GDM1 (cell line): ENCODE measurements at regions not wholly inside any gene's neighbourhood (a gene's known extent, or its start where the extent isn't known, plus 50 kb on each side); places are given as distances from the start of the nearest gene placed in this dataset.
A peak's percentile ranks its signal among the peaks of the same experiment; 100 is the strongest.

Experiments used
- DNase-seq: peaks from one replicate; lab custom pipeline; 2025; lab: John Stamatoyannopoulos, UW

DNA sequence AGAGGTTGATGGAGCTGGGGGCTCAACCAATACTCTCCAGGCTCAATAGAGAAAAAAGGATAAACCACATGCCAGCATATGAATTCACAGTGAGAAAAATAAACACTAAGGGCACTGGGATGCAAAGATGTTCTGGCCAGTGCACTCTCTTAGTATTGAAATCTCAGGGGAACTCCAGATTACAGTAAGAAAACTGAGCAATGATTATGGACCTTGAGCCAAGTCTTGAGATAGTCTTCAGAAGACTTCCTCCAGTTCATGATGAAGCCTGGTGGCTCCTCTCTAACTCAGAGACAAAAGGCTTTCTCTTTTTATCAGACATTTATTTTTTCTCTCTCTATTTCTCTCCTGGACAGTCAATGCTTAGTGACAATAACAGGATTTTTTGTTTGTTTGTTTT, 139.8 kb upstream of the SPEF2 start:
- no peak for DNase-seq

DNA sequence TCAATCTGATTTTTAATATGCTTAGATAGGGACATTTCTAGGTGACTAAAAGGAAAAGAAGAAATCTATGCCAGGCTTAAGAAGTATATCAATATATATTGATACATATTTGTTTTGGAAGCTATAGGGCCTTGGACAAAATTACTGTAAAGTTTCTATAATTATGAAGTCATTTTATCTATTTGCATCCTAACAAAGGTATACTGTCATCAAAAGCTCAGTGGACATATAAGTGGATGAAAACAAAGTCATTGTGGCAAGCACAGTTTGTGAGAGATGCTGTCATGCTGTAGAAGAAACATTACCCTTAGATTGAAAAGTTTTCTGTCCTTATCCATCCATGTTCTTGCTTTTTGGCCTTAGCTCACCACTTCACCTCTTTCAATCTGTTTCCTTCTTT, 140.3 kb upstream of the SPEF2 start:
- no peak for DNase-seq

DNA sequence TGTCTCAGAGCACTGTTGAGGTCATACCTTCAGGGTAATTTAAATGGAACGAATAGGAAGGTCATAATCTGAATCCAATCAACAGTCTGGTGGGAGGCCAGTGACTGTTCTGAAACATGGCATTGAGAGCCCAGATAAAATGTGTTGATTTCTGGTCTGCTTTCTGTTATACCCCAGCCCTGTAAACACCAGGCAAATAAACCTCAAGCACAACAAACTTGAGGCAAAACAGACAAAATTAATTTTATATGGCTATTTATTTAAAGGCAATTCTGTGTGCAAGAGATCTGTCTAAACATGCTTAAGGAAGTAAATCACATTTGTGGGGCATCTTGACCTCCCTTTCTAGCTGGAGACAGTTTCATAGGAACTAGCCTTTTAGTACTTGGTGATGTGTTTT, 140.9 kb upstream of the SPEF2 start:
- no peak for DNase-seq

DNA sequence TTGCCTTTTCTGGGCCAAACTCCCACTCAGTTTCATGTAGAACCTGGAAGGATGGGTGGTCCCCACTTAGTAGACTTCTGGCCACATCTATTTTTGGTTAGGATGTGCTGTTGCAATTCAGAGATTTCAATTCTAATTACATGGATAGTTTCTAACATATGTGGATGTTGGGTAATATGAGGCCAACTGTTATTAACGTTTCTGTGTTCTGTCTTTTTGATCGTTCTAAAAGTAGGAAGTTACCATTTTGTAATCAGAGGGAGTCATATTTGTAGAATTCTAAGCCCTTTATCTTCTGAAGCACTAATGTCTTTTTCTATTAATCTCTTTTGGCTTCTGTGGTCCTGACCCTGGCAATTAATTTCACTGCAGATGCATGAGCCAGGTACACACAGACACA, 141.6 kb upstream of the SPEF2 start:
- DNase-seq, result no peak

DNA sequence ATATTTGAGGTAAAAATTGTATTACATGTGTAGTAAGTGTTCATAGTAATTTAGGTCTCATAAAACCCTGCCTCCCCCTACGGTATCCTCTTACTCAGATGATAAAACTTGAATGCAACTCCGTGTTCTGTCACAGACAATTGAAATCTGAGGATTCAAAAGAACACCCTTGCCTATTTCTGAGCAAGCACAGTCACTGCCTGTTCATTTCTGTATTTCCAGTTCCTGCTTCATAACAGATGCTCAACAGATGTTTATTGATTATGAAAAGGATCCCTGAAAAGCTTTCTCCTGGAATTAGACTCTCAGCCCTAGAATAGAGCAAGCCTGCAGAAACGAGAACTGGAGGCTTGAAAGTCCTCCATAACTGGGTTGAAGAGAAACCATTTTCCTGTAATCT, 144.1 kb upstream of the SPEF2 start:
- no peak for DNase-seq

DNA sequence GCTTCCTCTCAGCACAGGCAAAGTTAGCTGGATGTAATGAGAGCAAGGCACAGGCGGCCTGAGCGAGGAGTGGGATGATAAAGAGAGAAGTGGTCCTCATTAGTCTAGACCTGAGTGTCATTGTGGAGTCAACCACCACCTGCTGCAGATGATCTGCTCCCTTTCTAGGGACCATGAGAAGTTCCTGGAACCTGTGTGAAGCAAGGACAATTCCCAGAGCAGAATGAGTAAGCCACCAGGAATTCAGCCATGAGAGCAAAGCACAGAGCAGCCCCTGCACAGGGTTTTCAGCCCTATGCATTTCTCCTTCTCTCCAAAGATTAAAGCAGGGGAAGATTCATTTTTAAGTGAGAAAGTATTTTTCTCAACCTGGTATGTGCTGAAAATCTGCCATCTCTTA, 146.8 kb upstream of the SPEF2 start:
- DNase-seq, result no peak

DNA sequence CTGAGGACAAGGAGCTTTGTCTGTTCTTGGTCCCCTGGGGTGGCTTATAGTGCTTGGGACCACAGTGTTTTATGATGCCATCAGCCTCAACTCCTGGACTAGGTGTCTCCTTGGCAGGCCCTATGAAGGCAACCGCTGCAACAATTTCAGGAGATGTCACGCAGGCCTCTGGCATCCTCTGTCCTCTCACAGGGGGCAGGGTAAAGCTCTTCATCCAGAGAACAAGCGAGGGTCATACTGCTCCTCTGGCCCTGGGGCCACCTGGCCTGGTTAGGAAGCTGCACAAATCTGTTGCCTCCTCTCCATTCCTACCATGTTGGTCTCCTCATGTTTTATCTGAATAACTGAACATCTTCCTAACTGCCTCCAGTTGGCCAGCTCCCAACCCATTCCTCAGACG, 148.9 kb upstream of the SPEF2 start:
- no peak for DNase-seq

DNA sequence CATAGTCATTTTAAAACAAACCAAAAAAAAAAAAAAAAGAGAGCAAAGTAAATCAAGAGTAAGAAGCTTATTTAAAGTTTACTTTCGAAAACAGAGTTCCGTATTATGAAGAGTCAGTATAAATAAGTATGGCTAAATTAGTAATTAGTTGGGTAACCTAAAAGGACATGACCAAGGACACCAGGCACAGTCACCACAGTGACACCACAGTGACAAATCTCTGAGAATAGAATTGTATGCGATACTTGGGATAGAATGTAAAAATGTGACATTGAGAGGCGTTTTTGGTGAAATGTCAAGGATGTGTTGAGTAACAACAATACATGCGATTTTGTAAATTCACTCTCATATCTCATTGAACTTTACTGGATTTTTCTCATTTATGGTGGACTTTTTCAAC, 150.9 kb upstream of the SPEF2 start:
- no peak for DNase-seq

DNA sequence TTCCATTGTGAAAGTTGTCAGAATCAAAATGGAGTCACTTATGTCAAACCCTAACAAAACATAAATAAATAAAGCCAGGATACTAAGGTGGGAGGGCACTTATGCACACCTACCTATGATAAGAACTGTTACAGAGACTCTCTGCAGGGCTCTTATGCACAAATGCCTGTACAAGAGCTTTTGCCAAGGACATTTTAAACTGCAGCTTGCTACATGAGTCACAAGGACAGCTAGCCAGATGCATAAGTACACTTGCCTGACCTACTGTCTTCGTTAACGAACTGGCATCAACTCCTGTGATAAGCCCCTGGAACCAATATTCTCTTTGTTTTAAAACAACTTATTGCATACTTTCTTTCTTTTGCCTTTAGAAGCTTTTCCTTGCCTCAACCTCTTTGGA, 152.9 kb upstream of the SPEF2 start:
- no peak for DNase-seq

DNA sequence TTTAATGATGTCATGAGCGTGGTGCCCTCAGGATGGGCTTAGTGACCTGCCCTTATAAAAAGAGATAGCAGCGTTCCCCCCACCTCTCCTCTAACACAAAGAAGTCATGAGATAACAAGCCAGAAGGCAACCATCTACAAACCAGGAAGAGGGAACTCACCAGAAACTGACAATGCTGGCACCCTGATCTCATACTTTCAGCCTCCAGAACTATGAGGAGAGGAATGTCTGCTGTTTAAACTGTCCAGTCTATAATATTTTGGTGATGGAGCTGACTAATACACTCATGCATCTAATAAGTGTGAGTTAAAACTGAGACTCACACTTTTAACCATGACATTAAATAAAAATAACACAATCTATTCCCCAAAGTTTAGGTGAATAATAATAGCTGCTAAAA, 156.1 kb upstream of the SPEF2 start:
- no peak for DNase-seq

DNA sequence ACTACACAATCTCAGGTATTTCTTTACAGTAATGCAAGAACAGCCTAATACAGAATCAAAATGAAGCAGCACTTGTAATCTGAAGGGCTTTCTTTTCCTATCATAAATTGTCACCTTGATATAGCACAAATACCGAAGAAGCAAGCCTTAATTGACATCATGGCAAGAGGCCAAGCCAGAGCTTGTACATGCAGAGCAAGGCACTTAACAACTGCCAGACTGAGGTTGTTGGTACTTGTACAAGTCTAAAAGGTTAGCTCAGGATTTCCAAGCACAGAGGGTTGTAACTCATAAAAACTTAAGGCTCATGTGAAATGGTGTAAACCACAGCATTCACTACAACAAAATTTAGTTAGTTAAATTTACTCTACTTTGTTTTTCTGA, 158.8 kb upstream of the SPEF2 start:
- DNase-seq, result no peak

DNA sequence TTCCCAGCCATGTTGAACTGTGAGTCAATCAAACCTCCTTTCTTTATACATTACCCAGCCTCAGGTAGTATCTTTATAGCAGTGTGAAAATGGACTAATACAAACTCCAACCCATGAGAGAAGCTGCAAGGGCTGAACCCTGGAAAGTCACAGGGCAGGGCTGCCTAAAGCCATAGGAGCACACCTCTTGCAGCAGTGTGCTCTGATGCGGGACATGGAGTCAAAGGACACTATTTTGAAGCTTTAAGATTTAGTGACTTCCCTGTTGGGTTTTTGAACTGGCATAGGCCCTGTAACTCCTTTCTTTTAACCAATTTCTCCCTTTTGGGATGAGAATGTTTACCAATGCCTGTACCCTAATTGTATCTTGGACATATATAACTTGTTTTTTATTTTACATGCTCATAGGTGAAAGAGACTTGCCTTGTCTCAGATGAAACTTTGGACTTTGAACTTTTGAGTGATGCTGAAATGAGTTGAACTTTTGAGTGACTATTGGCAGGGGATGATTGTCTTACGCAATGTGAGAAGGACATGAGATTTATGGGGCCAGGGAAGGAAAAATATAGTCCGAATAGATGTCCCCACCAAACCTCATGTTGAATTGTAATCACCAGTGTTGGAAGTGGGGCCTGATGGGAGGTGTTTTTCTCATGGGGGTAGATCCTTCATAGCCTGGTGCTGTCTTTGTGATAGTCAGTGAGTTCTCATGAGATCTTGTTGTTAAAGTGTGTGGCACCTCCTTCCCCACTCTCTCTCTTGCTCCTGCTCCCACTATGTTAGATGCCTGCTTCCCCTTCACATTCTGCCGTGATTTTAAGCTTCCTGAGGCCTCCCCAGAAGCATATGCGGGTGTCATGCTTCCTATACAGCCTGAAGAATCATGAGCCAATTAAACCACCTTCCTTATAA, 159.5 kb upstream of the SPEF2 start:
- no peak for DNase-seq

DNA sequence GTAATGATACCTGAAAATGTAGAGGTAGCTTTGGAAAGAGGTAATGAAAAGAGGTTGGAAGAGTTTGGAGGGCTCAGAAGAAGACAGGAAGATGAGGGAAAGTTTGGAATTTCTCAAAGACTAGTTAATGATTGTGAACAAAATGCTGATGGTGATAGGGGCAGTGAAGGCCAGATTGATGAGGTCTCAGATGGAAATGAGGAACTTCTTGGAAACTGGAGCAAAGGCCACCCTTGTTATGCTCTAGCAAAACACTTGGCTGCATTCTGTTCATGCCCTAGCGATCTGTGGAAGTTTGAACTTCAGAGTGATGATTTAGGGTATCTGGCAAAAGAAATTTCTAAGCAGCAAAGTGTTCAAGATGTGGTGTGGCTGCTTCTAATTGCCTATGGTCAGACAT, 161.2 kb upstream of the SPEF2 start:
- no peak for DNase-seq

DNA sequence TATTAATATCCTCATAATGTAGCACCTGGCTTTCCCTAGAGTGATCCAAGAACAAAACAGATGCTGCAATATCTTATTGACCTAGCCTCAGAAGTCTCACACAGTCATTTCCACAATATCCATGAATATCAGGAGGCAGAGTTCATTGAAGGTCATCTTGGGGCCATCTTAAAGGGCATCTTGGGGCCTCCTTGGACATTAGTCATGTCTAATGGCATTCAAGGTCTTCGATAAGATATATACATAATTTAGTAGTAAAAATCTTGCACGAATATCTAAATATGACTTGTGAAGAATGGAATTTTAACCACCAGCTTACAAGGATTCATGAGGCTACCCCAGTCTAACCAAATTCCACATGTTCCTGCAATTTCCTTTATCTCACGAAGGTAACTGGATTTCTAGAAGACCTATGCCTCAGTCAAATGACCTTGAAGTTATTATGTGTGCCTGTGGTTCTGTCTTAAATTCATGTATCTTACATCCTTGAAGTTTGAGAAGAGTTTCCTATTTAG, 163.6 kb upstream of the SPEF2 start:
- no peak for DNase-seq

DNA sequence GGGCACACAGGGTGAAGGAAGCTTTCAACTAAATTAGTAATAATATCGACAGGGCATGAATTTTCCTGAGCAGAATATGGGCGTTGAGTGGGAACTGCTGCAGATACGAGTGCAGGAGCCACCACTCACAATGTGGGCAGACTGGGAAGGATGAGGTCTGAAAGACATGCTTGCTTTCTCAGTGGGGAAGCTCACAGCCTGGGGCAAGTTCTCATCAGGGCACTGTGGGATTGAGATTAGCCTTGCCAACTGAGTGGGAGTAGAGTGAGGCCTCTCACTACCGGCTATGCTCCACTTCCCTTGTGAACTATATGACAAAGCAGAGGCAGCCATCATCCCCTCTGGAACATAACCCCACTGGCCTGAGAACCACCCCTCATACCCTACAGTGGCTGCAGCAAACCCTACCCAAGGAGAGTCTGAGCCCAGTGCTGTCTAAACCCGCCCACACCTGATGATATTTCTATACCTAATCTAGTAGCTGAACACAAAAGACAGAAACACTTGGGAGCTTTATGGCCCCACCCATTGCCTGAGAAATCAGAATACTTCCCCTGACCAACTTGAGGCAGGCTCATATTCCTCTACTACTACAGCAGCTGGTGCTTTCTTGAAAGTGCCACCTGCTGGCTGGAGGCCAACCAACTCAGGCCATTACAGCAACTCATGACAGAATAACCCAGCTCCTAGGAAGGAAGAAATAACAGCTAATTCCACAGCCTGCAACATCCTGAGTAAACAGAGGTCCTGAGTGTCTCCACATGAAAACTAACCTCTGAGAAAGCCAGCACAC, 173.7 kb upstream of the SPEF2 start:
- DNase-seq, result no peak

DNA sequence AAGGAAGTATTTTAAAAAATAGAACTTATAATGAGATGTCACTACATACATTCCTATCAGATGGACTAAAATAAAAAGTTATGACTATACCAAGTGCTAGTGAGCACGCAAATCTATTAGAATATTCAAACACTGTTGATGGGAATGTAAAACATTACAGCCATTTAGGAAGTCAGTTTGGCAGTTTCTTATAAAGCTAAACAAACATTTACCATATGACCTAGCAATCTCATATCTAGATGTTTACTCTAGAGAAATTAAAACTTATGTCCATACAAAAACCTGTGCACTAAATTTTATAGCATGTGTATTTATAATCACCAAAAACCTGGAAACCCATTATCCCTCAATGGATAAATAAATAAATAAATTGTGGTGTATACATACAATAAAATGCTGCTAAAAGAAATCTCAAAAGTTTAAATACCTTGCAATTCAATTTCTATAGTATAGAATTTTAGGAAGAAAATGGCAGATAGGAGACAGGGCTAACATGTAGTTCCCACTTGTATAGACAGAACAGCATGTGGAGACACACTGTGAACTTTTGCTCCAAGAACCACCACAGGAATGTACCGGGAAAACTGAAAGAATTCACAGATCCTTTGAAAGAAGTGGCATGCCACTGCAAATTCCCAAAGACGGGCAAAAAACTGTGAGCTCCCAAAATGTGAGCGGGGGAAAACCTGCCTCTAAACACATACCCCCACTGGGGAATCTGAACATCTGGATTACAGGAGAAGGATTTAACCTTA, 174.6 kb upstream of the SPEF2 start:
- no peak for DNase-seq

DNA sequence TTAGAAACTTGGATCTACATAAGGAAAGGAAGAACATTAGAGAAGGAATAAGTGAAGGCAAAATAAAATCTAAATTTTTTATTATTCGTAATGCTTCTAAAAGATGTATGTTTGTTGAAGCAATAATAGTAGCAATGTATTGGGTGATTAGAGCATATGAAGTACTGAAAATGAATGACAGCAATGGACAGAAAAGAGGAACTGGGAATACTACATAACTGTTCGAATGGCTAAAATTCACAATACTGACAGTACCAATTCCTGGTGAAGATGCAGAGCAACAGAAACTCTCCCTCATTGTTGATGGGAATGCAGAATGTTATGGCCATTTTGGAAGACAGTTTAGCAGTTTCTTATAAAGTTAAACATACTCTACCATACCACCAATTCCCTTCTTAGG, 177.3 kb upstream of the SPEF2 start:
- DNase-seq, result no peak

DNA sequence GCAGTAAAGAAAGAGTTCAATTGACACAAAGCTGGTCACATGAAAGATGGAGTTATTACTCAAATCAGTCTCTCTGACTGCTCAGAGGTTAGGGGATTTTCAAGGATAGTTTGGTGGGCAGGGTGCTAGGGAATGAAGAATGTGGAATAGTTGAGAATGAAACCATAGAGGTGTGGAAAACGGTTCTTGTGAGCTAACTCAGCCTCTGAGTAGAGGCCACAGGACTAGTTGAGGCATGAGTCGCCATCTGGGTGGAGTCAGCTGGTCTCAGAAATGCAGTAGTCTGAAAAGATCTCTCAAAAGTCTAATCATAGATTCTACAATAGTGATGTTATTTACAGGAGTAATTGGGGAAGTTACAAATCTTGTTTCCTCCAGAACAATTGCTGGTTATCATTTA, 178.9 kb upstream of the SPEF2 start:
- DNase-seq, result no peak

DNA sequence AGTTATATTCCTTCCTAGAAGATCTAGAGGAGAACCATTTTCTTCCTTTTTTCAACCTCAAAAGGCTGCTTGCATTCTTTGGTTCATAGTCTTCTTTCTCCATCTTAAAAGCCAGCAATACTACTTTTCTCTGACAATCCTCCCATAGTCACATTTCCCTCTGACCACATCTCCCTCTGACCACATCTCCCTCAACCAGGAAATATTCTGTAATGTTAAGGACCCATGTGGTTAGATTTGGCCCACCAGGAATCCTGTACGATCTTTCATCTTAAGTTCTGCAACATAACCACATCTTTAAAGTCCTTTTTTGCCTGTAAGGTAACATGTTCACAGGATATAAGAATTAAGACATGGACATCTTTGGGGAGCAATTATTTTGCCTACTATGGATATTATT, 179.4 kb upstream of the SPEF2 start:
- no peak for DNase-seq

DNA sequence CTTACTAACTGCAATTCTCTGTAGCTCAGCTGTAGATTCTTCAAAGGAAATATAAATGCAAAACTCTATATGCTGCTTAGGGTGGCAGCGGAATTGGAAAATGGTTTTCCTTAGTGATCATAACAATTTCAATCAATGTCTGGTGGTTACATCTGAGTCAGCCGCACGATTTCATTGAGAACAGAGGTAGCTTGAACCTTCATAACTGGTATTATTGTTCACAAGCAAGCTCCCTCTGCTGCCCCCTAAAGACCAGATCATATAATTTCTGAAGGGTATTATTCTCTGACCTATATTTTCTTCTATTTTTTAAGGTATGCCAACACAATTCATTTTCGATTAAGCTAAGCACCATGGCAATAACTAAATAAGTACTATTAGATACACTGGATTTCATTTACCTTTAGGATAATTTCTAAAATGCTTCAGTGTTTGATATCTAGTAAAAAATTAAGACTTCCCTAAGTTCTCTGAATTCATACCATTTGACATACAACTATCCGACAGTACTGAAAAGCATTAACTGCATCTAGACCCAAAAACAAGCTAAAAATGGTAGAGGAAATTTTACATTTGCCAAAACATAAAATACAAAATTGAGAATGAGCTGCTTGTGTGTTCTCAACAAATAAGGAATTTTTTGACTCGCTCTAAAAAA, 181.1 kb upstream of the SPEF2 start:
- peak; percentile 3 for DNase-seq

DNA sequence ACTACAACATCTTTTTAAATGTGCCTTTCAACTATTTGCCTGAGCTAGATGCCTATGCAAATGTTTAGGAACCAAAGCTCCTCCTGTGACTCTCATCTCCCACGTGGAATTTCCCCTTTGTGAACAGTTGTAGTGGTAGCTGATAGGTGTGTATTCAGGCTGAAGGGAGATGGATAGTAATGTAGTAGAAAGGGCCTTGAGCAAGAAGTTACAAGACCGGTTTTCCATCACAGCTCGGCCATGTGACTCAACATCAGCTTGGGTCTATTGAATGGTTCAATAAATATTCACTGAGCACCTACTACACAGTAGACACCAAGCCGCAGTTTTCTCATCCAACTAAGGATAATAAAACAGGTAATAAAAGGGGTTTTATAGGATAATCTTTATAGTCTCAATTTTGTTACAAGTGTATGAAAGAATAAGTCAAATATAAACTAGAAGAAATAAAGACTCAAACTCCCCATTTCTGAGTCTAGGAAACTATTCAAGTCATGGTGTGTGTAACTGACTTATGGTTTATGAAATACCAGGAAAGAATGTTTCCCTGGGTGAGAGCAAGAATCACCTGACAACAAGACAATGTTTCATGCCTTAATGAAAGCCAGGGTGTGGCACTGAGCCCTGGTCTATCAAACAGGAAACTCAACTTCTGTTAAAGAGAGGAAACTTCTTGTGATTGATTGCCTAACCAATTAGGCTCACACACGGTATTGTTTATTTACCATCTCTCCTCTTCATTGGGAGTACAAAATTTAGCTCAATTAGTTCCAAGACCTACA, 187.1 kb upstream of the SPEF2 start:
- no peak for DNase-seq
